ENCODE measurements at regions not wholly inside any gene's neighbourhood (a gene's known extent, or its start where the extent isn't known, plus 50 kb on each side); places are given as distances from the start of the nearest gene placed in this dataset.

DNA sequence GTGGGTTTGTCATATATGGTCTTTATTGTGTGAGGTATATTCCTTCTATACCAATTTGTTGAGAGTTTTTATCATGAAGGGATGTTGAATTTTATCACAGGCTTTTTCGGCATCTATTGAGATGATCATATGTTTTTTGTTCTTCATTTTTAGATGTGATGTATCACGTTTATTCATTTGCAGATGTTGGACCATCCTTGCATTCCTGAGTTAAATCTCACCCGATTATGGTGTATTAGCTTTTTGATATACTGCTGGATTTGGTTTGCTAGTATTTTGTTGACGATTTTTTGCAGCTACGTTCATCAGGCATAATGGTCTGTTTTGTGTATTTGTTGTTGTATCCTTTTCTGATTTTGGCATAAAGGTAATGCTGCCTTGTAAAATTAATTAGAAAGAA lies 311.0 kb downstream of the PTEN start:
- no peak for DNase-seq

DNA sequence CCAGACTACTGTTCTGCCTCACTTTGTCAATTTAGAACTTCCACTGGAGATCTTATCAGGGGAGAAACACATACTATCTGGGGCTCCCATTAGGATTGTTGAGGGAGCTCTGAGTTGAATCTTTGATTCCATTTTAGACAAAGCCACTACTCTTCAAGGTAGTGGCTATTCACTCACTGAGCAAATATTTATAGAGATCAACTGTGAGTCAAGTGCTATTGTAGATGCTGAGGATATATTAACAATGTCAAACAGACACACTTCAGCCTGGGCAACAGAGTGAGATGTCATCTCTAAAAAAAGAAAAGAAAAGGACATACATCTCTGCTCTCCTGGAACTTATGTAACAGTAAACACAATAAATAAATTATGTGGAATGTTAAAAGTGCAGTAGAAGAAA lies 315.3 kb downstream of the PTEN start:
- DNase-seq, result no peak

DNA sequence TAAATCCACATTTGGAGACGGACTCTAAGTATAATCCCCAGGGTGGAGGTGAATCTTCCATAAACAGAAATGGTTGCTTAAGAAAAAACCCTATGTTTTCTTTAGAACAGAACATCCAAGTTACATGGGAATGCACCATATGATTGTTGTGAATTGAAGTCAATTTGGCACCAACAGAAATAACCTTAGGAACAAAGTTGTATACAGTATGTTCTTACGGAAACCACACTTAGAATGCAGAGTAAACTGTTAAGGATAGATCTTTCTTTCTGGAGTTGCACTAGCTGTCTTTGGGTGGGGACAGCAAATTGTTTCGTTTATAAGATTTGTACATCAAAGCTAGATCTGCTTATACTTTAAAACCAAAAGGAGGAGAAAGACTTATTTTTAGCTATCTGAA lies 316.4 kb downstream of the PTEN start:
- DNase-seq, result no peak

DNA sequence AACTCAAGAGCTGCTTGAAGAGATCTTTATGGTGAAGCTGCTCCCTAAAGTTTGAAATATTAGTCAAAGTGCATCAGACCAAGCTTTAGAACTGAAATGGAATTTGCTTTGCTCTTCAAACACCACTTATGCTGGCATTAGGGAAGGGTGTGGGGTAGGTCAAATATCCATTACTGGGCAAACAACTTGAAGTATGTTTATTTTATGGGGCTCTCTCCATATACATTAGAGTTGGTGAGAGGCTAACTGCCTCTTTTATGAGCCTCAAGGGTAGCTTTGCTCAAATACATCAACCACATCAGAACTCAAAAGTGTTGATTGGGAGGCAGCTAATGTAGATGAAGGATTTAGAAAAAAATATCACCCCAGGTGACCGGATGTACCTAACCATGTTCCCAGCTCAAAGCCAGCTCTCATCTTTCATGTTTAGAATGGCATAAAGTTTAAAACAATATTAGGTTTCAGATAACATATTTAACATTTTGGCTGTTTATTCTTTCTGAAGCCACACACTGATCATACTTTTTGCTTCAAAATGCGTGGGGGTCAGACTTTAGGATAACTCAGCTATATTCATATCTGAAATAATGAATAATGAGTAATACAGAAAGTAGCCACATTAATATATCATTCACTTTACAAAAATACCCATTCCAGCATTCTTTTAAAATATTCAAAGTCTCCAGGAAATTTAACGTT lies 318.6 kb downstream of the PTEN start:
- DNase-seq, result no peak

DNA sequence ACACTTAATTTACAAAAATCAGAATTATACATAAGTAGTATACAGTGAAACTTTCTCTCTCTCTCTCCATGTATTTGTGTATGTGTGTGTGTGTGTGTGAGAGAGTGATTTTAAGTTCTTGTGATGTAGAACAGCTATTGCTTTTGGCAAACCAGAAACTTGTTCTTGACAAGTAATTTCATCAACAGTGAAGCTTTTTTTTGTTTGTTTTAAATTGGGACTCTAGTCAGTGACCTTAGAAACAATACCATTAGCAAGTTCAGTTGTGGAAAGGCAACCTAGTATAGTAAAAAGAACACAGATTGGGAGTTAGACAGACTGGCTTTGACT lies 319.1 kb downstream of the PTEN start:
- no peak for DNase-seq

DNA sequence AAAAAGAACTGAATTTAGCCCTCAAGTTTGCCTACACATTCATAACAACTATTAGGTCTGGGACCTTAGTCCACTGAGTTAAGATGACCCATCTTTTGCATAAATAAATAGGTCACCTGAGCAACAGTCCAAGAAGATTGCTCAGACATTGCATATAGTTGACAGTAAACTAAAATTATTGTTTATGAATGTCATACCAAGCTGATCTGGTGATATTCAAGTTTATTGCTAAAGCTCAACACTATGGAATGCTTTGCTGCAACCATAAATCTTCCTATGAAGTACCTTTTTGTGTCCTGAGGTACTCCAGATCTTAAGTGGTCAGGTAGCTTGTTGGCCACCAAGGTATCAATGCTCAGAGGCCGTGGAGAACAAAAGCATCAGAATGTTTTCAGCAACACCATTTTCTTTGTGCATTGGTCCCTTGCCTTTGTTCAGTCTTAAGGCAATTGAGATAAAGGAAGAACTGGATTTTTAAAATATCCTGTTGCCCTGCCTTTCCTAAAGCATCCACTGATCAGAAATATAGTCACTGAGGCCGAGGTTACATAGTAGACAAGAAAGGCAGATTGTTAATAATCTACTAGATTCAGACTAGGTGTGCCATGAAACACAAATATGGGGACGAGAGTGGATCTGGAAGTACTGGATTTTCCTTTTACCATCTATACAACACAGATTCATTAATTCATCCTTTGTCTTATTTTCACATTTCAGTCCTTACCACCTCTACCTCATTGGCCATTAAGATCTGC lies 321.3 kb downstream of the PTEN start:
- no peak for DNase-seq

DNA sequence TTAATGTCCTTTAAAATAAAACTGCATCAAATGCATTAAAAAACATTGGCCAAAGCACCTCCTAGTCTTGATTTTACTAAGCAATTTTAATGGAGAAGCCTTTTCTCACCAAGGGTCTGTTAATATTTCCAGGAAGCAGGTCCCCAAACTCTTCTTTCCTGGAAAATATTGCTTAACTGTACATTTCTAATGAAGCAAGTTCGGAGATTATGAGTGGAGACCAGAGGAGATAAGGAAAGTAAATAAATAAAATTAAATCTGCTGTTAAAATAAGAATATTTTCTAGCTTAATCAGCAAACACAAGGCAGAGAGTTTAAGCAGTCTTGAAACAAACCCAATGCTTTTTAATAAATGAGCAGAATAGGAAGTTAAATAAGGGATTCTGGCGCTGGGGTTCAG lies 322.4 kb downstream of the PTEN start:
- DNase-seq, result no peak

DNA sequence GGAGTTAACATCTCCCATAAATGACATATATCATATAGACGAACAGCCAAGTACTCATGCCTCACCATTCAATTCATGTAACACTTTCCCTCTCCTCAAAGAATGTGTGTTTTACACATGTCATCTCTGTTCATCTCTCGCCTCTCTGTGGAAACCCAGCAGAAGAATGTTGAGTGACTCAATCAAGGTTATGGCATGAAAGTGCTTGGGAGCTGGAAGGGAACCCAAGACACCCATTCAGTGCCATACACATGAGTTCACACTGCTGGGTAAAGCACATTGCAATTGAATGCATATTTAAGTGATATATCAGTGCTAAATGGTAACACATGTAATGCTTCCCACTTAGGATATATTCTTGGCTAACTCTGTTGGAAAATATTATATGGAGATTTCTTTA lies 322.9 kb downstream of the PTEN start:
- DNase-seq, result no peak

DNA sequence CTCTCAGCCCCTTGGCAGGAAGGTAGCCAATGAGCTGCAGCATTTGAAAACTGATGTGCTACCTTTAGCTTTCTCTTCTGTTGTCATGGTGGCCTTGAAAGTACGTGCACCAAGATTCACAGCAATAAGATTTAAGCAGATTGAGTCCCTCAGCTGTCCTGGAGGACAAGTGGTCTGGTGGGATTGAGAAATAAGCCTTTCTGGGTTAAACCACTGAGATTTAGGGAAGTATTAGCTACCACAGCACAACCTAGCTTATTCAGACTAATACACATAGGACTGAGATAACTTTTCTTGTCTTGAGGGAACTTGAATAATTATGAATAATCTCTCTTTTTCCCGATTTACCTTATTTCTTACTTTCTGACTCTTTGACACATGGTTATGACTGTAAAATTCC lies 324.0 kb downstream of the PTEN start:
- peak; percentile 40 to 74 for DNase-seq

DNA sequence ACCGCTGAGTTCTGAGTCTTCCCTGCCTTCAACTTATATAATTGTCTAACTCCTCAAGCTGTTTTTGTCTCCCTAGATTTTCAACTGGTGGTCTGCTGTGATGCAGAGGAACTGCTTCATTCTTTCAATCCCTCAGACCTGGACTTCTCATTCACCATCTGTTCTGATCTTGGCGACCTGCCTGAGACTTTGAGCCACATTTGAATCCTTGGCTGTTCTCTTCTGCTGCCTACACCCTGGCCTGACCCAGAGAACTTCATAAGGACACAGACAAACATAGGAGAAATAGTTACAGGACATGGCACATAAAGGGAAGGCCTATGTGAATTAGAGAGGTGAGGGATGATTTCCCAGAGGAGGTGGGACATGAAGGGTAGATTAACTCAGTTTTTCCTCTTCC lies 326.7 kb downstream of the PTEN start:
- no peak for DNase-seq

DNA sequence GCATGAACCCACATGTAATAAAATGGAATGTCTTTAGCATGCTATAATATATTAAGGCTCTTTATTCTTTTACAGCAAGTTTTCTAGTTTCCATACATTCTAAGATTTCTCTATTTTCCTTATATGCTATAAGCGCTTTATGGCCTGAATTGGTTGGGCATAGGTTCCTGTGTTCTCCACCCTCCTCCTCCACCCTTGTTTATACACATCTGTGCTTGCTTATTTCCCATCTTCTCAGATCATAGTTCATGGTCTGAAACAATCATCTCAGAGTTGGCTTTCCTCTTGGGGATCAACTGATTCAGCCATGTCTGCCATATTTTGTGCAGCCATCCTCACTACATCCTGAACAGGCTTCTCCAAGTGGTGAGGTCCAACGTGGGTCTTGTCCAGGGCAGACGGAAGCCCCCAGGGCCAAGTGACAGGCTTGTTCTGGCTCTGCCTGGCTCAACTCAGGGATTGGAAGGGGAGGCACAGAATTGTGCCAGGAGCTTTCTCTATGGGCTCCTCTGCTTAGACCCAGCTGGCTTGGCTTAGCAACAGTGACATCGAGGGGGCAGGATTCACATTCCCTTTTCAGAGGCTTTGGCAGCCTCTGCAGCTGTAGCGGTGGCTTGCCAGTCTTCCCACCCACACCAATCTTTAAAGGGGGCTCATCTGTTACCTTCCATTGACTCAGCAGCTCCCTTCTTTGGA lies 327.3 kb downstream of the PTEN start:
- no peak for DNase-seq

DNA sequence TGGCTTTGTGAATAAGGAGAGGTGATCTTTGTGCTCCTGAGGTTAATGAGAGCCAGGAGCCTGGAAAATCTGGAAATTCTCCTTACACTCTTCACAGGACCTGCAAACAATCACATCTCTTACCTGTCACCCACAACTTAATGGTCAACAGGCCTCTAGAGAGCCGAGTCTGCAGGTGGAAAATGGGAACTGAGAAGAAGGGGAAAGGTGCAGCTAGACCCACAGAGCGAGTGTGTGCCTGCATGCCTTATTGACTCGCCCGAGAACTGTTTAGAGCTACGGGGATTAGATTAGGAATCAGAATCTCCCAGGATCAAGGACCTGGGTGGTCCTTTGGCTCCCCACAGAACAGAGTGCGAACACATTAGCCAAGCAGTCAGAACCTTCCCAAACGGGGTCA lies 329.6 kb downstream of the PTEN start:
- no peak for DNase-seq

DNA sequence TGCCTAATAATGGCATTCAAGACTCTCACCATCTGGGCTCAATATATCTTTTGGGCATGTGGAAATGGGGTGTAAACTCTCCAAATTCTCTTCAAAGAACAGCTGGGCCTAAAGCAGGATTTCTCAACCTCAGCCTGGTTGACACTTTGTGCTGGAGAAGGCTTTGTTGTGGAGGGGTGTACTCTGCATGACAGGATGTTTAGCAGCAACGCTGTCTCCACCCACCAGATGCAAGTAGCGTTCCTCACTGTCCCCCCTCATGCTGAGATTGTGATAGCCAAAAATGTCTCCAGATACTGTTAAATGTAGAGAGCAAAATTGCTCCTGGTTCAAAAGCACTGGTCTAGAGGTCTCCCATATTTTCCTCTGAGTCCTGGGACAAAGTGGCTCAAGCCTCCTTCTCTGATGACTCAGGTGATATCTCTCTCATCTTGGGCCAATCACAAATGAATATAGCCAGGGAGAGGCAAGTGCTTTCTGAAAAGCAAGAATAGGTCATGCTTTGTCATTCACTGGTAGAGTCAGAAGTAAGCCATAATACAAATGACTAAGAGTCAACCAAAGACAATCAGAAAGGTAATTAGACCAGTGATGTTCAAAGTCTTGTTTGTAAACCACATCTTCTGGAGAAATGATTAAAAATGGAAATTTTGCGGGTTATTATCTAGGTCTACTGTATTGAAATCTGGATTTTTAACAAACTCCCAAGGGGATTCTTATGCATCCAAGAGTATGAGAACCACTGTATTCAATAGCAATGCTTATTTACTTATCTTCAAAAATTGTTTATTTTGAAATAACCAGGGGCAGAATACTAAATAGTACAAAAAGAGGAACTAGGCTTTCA lies 330.8 kb downstream of the PTEN start:
- peak in 1 of 2 experiments; percentile 26 for DNase-seq

DNA sequence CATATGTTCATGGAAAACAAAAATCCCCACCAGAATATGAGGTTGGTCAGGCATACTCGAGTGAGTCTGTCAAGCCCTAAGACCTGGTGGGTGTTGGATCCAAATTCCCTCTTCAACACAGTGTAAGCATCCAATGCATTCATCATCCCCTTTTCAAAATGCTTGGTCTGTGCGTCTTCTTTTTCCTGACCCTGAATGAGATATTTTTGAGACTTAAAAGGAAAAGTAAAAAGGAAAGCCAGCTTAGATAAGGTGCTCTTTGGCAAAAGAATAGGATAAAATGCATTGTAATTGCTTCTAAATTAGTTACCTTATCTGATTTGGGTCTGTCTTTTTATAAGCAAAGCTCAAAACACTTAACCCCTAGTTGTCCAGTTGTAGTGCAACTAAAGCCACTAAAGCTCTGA lies 331.5 kb downstream of the PTEN start:
- DNase-seq, result no peak

DNA sequence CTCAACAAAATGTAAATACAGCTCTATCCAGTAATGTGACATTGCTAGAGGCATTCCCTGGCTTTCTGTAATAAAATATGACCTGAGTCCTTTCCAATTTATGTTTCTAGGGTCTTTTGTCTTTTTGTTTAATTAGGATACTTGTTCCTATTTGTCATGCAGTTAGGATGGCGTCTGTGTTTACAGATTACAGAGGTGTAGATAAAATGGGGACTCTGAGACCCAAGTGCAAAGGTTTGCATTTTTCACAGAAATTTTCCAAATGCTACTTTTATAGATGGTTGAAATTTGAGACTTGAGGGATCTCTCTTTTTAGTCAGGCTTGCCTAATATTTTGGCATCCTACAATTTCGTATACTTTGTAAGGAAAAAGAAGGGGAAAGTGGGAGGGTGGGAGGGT lies 332.4 kb downstream of the PTEN start:
- no peak for DNase-seq

DNA sequence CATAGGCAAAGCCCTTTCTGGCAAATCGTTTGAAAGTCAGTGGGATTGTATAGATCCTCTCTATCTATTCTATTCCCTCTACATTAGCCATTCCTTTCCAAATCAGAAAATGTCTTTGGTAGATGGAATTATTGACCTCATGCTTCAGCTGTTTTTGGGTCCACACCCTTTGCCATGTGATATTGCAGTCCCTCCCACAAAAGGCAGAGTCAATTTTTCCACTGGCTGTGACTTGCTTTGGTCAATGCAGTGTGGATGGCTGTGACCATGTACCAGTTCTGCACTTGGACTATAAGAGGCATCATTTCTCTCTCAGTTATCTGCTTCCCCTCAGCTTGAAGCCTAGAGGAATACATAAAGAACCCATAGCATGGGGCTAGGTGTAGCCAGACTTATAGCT lies 332.9 kb downstream of the PTEN start:
- DNase-seq, result no peak

DNA sequence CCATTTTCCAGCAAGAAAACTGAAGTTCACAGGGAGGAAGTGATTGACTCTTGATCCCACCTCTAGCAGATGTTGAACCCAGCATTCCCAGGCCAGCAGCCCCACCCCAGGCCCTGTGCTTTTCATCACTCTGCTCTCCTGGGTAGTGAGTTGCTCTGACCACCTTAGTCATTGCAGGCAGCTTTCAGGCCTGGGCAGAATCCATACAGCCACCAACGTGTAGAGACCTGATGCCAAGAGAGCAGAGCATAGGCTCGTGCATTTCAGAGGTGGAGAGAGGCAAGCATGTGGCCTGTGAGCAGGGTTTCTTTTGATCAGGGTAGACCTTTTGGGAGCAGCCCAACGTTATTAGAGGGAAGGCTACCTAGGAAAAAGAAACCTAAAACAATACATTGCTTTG lies 334.6 kb downstream of the PTEN start:
- DNase-seq, result no peak

DNA sequence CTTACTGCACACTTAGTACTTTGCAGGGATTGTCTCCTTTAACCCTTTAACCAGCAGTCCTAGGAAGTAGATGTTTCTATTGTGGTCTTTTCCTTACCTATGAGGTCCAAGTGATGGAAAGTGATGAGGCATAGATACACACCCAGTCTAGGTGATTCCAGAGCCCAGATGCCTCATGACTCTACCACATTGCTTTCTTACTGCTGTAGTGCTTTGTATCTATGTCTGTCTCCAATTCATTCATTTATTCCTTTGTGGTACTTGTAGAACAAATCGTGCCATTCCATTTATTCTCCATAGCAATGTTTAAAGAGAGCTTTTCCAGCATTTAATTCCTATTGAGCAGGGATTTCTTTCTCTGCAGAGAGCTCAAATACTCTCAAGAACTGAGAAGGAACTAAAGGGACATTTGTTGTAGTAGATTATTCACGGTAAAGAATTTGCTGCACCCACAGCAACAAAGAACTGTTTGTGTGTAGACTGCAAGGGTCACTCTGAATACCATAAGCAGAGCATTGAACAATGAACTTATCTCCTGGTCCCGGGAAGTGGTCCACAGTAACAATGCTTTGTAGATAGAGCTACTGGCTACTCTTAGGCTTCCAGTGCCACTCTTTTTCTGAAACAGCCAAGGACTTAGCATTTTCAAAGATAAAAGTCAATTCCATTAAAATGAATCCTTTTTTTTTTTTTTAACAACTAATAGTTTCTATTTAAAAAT lies 337.0 kb downstream of the PTEN start:
- no peak for DNase-seq

DNA sequence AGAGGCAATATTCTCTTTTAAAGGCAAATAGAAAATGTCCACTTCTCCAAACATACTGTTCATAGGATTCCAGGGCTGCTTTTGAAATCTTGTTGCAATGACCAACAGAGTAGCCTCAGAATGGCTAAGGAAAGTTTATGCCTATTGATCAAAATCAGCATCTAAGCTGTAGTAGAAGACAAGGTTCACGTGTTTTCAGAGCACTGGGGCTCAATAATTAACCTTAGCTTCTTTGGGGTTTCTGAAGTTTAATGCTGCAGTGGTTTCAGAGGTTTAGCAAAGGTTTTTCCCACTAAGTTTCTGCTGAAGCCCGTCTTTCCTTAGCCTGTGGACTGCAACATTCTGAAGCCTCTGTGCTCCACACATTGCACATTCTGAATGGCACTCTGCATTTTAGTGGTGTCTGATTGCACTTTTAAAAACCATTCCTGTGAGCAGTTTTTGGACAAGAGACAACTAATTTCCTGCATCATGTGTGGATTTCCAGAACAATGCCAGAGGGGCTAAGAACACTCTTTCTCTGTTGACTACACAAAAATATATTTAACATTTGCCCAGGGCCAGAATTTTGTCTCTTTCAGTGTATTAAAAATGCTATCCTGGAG lies 342.5 kb downstream of the PTEN start:
- no peak for DNase-seq

DNA sequence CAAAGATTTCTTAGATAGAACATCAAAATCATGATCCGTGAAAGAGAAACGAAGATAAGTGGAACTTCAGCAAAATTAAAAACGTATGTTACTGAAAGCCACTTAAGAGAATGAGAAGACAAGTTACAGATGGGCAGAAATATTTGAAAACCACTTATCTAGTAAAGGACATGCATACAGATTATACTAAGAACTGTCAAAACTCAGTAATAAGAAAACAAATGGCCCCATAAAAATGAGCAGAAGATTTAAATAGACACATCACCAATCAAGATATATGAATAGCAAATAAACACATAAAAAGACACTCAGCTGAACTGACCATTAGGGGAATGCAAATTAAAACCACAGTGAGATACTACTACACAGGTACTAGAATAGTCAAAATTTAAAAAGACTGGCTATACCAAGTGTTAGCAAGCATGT lies 343.7 kb downstream of the PTEN start:
- DNase-seq, result no peak

DNA sequence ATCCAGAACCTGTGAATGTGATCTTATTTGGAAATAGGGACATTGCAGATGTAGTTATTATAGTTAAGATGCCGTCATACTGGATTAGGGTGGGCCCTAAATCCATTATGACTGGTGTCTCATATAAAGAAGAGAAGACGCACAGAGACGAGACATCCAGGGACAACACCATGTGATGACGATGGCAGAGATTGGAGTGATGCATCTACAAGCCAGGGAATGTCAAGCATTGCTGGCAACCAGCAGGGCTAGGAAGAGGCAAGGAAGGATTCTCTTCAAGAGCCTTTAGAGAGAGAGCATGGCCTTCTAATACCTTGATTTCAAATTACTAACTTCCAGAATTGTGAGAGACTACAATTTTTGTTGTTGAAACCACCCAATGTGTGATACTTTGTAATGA lies 345.8 kb downstream of the PTEN start:
- no peak for DNase-seq
